ENCODE measurements at regions not wholly inside any gene's neighbourhood (a gene's known extent, or its start where the extent isn't known, plus 50 kb on each side); places are given as distances from the start of the nearest gene placed in this dataset.
"Not testable (repeated sequence)": the region's sequence is repeated elsewhere in the genome, so short reads cannot be mapped to it uniquely, and the experiment has no call there.

- no peak for DNase-seq
Measured at GRCh38 chr3:8319935-8320634, 181.5 kb upstream of the LMCD1 start.

GRCh38 chr3:8320711-8321458 lies 180.7 kb upstream of the LMCD1 start:
- no peak for DNase-seq

GRCh38 chr3:8324747-8325146 lies 176.9 kb upstream of the LMCD1 start:
- DNase-seq = peak; percentile 32

- DNase-seq = no peak
Measured at GRCh38 chr3:8325306-8325705, 176.3 kb upstream of the LMCD1 start.

GRCh38 chr3:8325833-8326232 lies 175.8 kb upstream of the LMCD1 start:
- not testable (repeated sequence) for DNase-seq

- DNase-seq = no peak
Measured at GRCh38 chr3:8327739-8328138, 173.9 kb upstream of the LMCD1 start.

- no peak for DNase-seq
Measured at GRCh38 chr3:8328967-8329366, 172.7 kb upstream of the LMCD1 start.

GRCh38 chr3:8329598-8329997 lies 172.0 kb upstream of the LMCD1 start:
- no peak for DNase-seq

GRCh38 chr3:8336456-8336855 lies 165.2 kb upstream of the LMCD1 start:
- no peak for DNase-seq

GRCh38 chr3:8338424-8338823 lies 163.2 kb upstream of the LMCD1 start:
- no peak for DNase-seq

- no peak for DNase-seq
Measured at GRCh38 chr3:8341821-8342247, 159.8 kb upstream of the LMCD1 start.

- no peak for DNase-seq
Measured at GRCh38 chr3:8343058-8343457, 158.6 kb upstream of the LMCD1 start.

- DNase-seq = no peak
Measured at GRCh38 chr3:8345398-8345797, 156.2 kb upstream of the LMCD1 start.

GRCh38 chr3:8348076-8348475 lies 153.5 kb upstream of the LMCD1 start:
- DNase-seq = no peak

GRCh38 chr3:8352475-8352874 lies 149.1 kb upstream of the LMCD1 start:
- no peak for DNase-seq

GRCh38 chr3:8353364-8353763 lies 148.3 kb upstream of the LMCD1 start:
- DNase-seq = no peak

GRCh38 chr3:8355346-8355745 lies 146.3 kb upstream of the LMCD1 start:
- no peak for DNase-seq

- not testable (repeated sequence) for DNase-seq
Measured at GRCh38 chr3:8356066-8356465, 145.6 kb upstream of the LMCD1 start.

- DNase-seq = no peak
Measured at GRCh38 chr3:8357859-8358258, 143.8 kb upstream of the LMCD1 start.

- no peak for DNase-seq
Measured at GRCh38 chr3:8359133-8359532, 142.5 kb upstream of the LMCD1 start.

- no peak for DNase-seq
Measured at GRCh38 chr3:8363200-8363599, 138.4 kb upstream of the LMCD1 start.

- DNase-seq = no peak
Measured at GRCh38 chr3:8365541-8365940, 136.1 kb upstream of the LMCD1 start.

GRCh38 chr3:8366219-8366810 lies 135.3 kb upstream of the LMCD1 start:
- no peak for DNase-seq

GRCh38 chr3:8368598-8368997 lies 133.0 kb upstream of the LMCD1 start:
- no peak for DNase-seq
